ENCODE measurements at regions not wholly inside any gene's neighbourhood (a gene's known extent, or its start where the extent isn't known, plus 50 kb on each side); places are given as distances from the start of the nearest gene placed in this dataset.

DNA sequence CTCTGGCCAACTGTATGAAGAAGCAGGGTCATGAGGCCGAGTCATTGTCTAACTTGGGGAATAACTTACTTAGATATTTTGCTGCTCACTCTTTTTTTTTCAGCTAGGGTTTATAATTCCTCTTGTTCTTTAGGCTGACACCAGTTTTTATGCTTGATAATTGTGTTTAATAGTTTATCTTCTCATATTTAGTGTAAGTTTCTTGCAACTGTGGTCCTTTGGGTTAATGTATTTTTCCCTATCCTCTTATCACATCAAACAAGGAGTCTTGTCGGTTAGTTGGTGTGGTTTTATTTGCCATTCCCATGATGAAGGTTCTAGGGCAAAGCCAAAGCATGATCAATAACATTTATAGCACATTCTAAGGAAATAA lies 204.6 kb downstream of the NUFIP1 start:
- no peak overlapping the region for H2AFZ ChIP-seq (ENCODE audit: low read length)
- H4K20me1 ChIP-seq (ENCODE audit: insufficient read depth, low read length), result no peaks in the 10 kb centered on the region
- H3K9ac ChIP-seq (ENCODE audit: low read length), result no peak overlapping the region
- TF ChIP-seq EZH2 (IDR thresholded peaks at IDR 0.05; ENCODE audit: borderline replicate concordance, low read length), result no peak
- TF ChIP-seq, protein P1, sequence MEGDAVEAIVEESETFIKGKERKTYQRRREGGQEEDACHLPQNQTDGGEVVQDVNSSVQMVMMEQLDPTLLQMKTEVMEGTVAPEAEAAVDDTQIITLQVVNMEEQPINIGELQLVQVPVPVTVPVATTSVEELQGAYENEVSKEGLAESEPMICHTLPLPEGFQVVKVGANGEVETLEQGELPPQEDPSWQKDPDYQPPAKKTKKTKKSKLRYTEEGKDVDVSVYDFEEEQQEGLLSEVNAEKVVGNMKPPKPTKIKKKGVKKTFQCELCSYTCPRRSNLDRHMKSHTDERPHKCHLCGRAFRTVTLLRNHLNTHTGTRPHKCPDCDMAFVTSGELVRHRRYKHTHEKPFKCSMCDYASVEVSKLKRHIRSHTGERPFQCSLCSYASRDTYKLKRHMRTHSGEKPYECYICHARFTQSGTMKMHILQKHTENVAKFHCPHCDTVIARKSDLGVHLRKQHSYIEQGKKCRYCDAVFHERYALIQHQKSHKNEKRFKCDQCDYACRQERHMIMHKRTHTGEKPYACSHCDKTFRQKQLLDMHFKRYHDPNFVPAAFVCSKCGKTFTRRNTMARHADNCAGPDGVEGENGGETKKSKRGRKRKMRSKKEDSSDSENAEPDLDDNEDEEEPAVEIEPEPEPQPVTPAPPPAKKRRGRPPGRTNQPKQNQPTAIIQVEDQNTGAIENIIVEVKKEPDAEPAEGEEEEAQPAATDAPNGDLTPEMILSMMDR (IDR thresholded peaks at IDR 0.05; ENCODE audit: low read length), result no peak
- H3K27ac ChIP-seq (ENCODE audit: low read depth, low read length, poor library complexity, severe bottlenecking), result no peak overlapping the region
- H3K4me1 ChIP-seq (ENCODE audit: insufficient read depth, low read length, severe bottlenecking), result no peaks in the 10 kb centered on the region
- H3K4me3 ChIP-seq (ENCODE audit: low read depth, low read length, poor library complexity, severe bottlenecking), result no peak overlapping the region
- H3K4me2 ChIP-seq (ENCODE audit: low read length), result no peak overlapping the region
- H3K79me2 ChIP-seq (ENCODE audit: insufficient read depth, low read length), result no peaks in the 10 kb centered on the region
- no peaks in the 10 kb centered on the region for H3K9me2 ChIP-seq (ENCODE audit: low read depth, low read length)
- H3F3A ChIP-seq (ENCODE audit: insufficient read depth, low read length), result no peaks in the 10 kb centered on the region
- no peaks in the 10 kb centered on the region for H3K27me3 ChIP-seq (ENCODE audit: insufficient read depth, low read length)
- H3K36me3 ChIP-seq (ENCODE audit: insufficient read depth, low read length), result no peaks in the 10 kb centered on the region
- no peaks in the 10 kb centered on the region for H3K9me3 ChIP-seq (ENCODE audit: low read length)

DNA sequence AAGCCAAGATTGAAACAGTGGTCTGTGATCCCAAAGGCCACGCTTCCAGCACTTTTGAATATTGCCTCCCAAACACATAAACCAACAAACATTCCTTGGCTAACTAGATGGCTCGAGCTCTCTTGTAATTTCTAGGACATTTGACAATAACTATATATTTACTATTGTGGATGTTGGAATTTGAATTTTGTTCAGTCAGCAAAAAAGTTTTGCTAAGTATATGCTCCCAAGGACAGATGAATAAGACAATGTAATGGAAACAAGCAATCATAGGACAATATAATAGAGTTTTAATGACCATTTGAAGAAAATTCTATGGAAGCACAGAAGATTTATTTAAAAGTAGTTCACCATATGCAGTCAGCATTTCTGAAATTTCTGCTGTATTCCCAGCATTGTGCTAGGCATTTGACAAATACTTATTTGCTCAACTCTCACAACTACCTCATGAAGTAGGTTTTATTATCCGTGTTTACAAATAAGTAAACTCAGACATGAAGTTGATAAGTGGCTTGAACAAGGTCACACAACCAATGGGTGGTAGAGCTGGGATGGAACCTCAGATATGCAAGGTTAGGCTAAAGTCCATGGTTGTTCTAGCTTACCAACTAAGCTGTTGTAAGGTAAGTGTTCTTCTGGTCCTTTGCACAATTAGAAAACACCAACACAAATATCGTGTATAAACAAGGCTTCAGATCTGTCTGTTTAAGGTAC lies 205.1 kb downstream of the NUFIP1 start:
- H3K9ac ChIP-seq (ENCODE audit: low read length), result no peak overlapping the region
- H3K27ac ChIP-seq (ENCODE audit: low read depth, low read length, poor library complexity, severe bottlenecking), result no peak overlapping the region
- H3K4me2 ChIP-seq (ENCODE audit: low read length), result no peak overlapping the region
- no peaks in the 10 kb centered on the region for H3K9me3 ChIP-seq (ENCODE audit: low read length)
- H2AFZ ChIP-seq (ENCODE audit: low read length), result no peak overlapping the region
- no peaks in the 10 kb centered on the region for H3K36me3 ChIP-seq (ENCODE audit: insufficient read depth, low read length)
- no peaks in the 10 kb centered on the region for H3K79me2 ChIP-seq (ENCODE audit: insufficient read depth, low read length)
- no peaks in the 10 kb centered on the region for H3K4me1 ChIP-seq (ENCODE audit: insufficient read depth, low read length, severe bottlenecking)
- H3K9me2 ChIP-seq (ENCODE audit: low read depth, low read length), result no peaks in the 10 kb centered on the region
- no peaks in the 10 kb centered on the region for H4K20me1 ChIP-seq (ENCODE audit: insufficient read depth, low read length)
- no peak overlapping the region for H3K4me3 ChIP-seq (ENCODE audit: low read depth, low read length, poor library complexity, severe bottlenecking)
- TF ChIP-seq, protein P1 (IDR thresholded peaks at IDR 0.05; ENCODE audit: low read length), result no peak
- no peak for TF ChIP-seq EZH2 (IDR thresholded peaks at IDR 0.05; ENCODE audit: borderline replicate concordance, low read length)
- H3F3A ChIP-seq (ENCODE audit: insufficient read depth, low read length), result no peaks in the 10 kb centered on the region
- H3K27me3 ChIP-seq (ENCODE audit: insufficient read depth, low read length), result no peaks in the 10 kb centered on the region

DNA sequence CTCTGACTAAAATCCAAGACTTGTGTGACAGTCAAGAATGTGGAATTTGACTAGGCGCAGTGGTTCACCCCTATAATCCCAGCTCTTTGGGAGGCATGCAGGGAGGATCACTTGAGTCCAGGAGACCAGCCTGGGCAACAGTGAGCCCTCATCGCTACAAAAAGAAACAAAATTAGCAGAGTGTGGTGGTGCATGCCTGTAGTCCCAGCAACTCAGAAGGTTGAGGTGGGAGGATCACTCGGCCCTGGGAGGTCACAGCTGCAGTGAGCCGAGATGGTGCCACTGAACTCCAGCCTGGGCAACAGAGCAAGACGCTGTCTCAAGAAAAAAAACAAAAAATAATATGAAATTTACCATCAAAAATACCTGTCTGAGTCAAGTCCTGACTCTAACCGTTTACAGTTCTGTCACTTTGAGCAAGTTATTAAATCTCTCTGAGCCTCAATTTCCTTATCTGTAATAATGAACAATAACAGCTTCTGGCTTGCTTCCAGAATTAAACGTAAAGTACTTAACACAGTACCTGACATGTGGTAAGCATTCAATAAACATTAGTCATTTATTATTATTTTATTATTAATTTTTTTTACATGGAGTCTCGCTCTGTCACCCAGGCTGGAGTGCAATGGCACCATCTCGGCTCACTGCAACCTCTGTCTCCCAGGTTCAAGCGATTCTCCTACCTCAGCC lies 204.6 kb upstream of the TSC22D1 start:
- H2AFZ ChIP-seq (ENCODE audit: low read length), result no peak overlapping the region
- H4K20me1 ChIP-seq (ENCODE audit: insufficient read depth, low read length), result no peaks in the 10 kb centered on the region
- H3K4me3 ChIP-seq (ENCODE audit: low read depth, low read length, poor library complexity, severe bottlenecking), result no peak overlapping the region
- H3F3A ChIP-seq (ENCODE audit: insufficient read depth, low read length), result no peaks in the 10 kb centered on the region
- H3K27me3 ChIP-seq (ENCODE audit: insufficient read depth, low read length), result no peaks in the 10 kb centered on the region
- no peaks in the 10 kb centered on the region for H3K36me3 ChIP-seq (ENCODE audit: insufficient read depth, low read length)
- H3K9ac ChIP-seq (ENCODE audit: low read length), result no peak overlapping the region
- H3K4me1 ChIP-seq (ENCODE audit: insufficient read depth, low read length, severe bottlenecking), result no peaks in the 10 kb centered on the region
- no peak overlapping the region for H3K27ac ChIP-seq (ENCODE audit: low read depth, low read length, poor library complexity, severe bottlenecking)
- H3K9me3 ChIP-seq (ENCODE audit: low read length), result no peaks in the 10 kb centered on the region
- H3K4me2 ChIP-seq (ENCODE audit: low read length), result no peak overlapping the region
- no peaks in the 10 kb centered on the region for H3K9me2 ChIP-seq (ENCODE audit: low read depth, low read length)
- no peak for TF ChIP-seq EZH2 (IDR thresholded peaks at IDR 0.05; ENCODE audit: borderline replicate concordance, low read length)
- TF ChIP-seq, protein P1 (IDR thresholded peaks at IDR 0.05; ENCODE audit: low read length), result no peak
- no peaks in the 10 kb centered on the region for H3K79me2 ChIP-seq (ENCODE audit: insufficient read depth, low read length)

Data from OCI-LY1 (cell line).